Liver (tissue), 8 donors: ENCODE measurements at regions not wholly inside any gene's neighbourhood (a gene's known extent, or its start where the extent isn't known, plus 50 kb on each side); places are given as distances from the start of the nearest gene placed in this dataset.

Experiments
- DNase-seq: peaks from one replicate; pipeline ENCODE4 v3.0.0-alpha.2; 2017; ENCODE audit warnings: low spot score
- H3K27ac ChIP-seq, 2 donors: one replicate each; pipeline ENCODE4 v1.7.0; 2013; ENCODE audit warnings: inconsistent platforms in 2 of 2, low read length in 2 of 2, control low read depth in 1 of 2, low read depth in 1 of 2, mild to moderate bottlenecking in 1 of 2
- H3K27me3 ChIP-seq, 4 donors: one replicate each; pipeline versions ENCODE4 v1.6.1 to v1.7.0; 2013; ENCODE audit warnings: low read length in 3 of 4, inconsistent platforms in 1 of 4, mild to moderate bottlenecking in 1 of 4, moderate library complexity in 1 of 4; ENCODE audit not compliant: control insufficient read depth in 4 of 4, insufficient read depth in 4 of 4
- H3K36me3 ChIP-seq, 4 donors: one replicate each; pipeline versions ENCODE4 v1.6.1 to v1.7.0; 2013; ENCODE audit warnings: low read length in 3 of 4, mild to moderate bottlenecking in 3 of 4, low read depth in 1 of 4, moderate library complexity in 1 of 4; ENCODE audit not compliant: control insufficient read depth in 4 of 4, insufficient read depth in 3 of 4
- H3K4me1 ChIP-seq, 4 donors: one replicate each; pipeline versions ENCODE4 v1.6.1 to v1.7.0; 2013; ENCODE audit warnings: low read length in 3 of 4, mild to moderate bottlenecking in 3 of 4, moderate library complexity in 1 of 4; ENCODE audit not compliant: control insufficient read depth in 4 of 4, insufficient read depth in 4 of 4
- H3K4me3 ChIP-seq, 3 donors: one replicate each; pipeline versions ENCODE4 v1.6.1 to v1.7.0; 2013; ENCODE audit warnings: low read length in 3 of 3, control low read depth in 1 of 3, low read depth in 1 of 3, mild to moderate bottlenecking in 1 of 3
- H3K9ac ChIP-seq, 2 donors: one replicate each; pipeline ENCODE4 v1.7.0; 2013; ENCODE audit warnings: low read length in 2 of 2, mild to moderate bottlenecking in 2 of 2, moderate library complexity in 2 of 2, control low read depth in 1 of 2, low read depth in 1 of 2
- H3K9me3 ChIP-seq, 4 donors: one replicate each; pipeline versions ENCODE4 v1.6.1 to v1.7.0; 2013; ENCODE audit warnings: low read length in 3 of 4; ENCODE audit not compliant: control insufficient read depth in 4 of 4
- ATF3 ChIP-seq: IDR thresholded peaks from 2 replicates; pipeline ENCODE4 v1.6.1; 2016; ENCODE audit warnings: antibody characterized with exemption
- CTCF ChIP-seq: fragments of 150-350 bp; IDR thresholded peaks from 2 replicates; pipeline ENCODE4 v1.5.1; 2017; ENCODE audit warnings: improper control_type of control experiment, low read depth, low read length; ENCODE audit not compliant: missing input control
- EGR1 ChIP-seq, 2 donors: IDR thresholded peaks; 2 replicates each; pipeline ENCODE4 v1.6.1; 2016 to 2018; ENCODE audit warnings: antibody characterized with exemption in 2 of 2, low read depth in 2 of 2
- FOXA1 ChIP-seq: IDR thresholded peaks from 2 replicates; pipeline ENCODE4 v1.6.1; 2016; ENCODE audit warnings: antibody characterized with exemption
- FOXA2 ChIP-seq: IDR thresholded peaks from 2 replicates; pipeline ENCODE4 v1.6.1; 2016; ENCODE audit warnings: antibody characterized with exemption
- GABPA ChIP-seq, 2 donors: IDR thresholded peaks in 1 of 2; conservative IDR thresholded peaks in 1 of 2; 2 replicates each; pipeline ENCODE4 v1.6.1; 2016; ENCODE audit warnings: antibody characterized with exemption in 2 of 2, mild to moderate bottlenecking in 1 of 2, moderate library complexity in 1 of 2
- HNF4A ChIP-seq, 2 donors: conservative IDR thresholded peaks; 2 replicates each; pipeline ENCODE4 v1.6.1; 2016; ENCODE audit warnings: antibody characterized with exemption in 2 of 2, mild to moderate bottlenecking in 2 of 2
- HNF4G ChIP-seq: IDR thresholded peaks from 2 replicates; pipeline ENCODE4 v1.6.1; 2016; ENCODE audit warnings: antibody characterized with exemption
- JUND ChIP-seq, 2 donors: IDR thresholded peaks; 2 replicates each; pipeline ENCODE4 v1.6.1; 2016; ENCODE audit warnings: antibody characterized with exemption in 2 of 2
- MAX ChIP-seq: IDR thresholded peaks from 2 replicates; pipeline ENCODE4 v1.6.1; 2016; ENCODE audit warnings: antibody characterized with exemption
- NR2F2 ChIP-seq: IDR thresholded peaks from 2 replicates; pipeline ENCODE4 v1.6.1; 2016; ENCODE audit warnings: antibody characterized with exemption
- RAD21 ChIP-seq, 2 donors: IDR thresholded peaks; 2 replicates each; pipeline ENCODE4 v1.6.1; 2016; ENCODE audit warnings: antibody characterized with exemption in 2 of 2, mild to moderate bottlenecking in 2 of 2
- REST ChIP-seq: IDR thresholded peaks from 2 replicates; pipeline ENCODE4 v1.6.1; 2016; ENCODE audit warnings: antibody characterized with exemption, mild to moderate bottlenecking
- RXRA ChIP-seq, 2 donors: IDR thresholded peaks; 2 replicates each; pipeline ENCODE4 v1.6.1; 2017 to 2018; ENCODE audit warnings: antibody characterized with exemption in 2 of 2, mild to moderate bottlenecking in 1 of 2
- SP1 ChIP-seq: IDR thresholded peaks from 2 replicates; pipeline ENCODE4 v1.6.1; 2018; ENCODE audit warnings: antibody characterized with exemption, mild to moderate bottlenecking
- TAF1 ChIP-seq: conservative IDR thresholded peaks from 2 replicates; pipeline ENCODE4 v1.6.1; 2016; ENCODE audit warnings: antibody characterized with exemption, mild to moderate bottlenecking
- YY1 ChIP-seq: IDR thresholded peaks from 2 replicates; pipeline ENCODE4 v1.6.1; 2016; ENCODE audit warnings: antibody characterized with exemption, mild to moderate bottlenecking
- ZBTB33 ChIP-seq: IDR thresholded peaks from 2 replicates; pipeline ENCODE4 v1.6.1; 2016; ENCODE audit warnings: antibody characterized with exemption
- WGBS: extraction: QIAGEN DNeasy Blood & Tissue Kit; methylation state at CpG from one replicate; pipeline ENCODE4 v1.1.7; 2013; 5-methylcytosine and 5-hydroxymethylcytosine counted together
- donor health status: healthy.
- donor health status: healthy.
- donor health status: healthy.
- donor health status: healthy.
- donor health status: healthy.

- DNase-seq, result no peak
- Histone ChIP-seq H3K4me3 (no peak overlapping the region), H3K27me3 (peaks cover 0 to 3% (median 0%) of the 10 kb centered on the region in 4 donors), H3K9me3 (no peaks in the 10 kb centered on the region), H3K4me1 (no peaks in the 10 kb centered on the region), H3K9ac (no peak overlapping the region), H3K27ac (no peak overlapping the region), H3K36me3 (no peaks in the 10 kb centered on the region)
- 55% methylated on average over 1 of the region's 1 CpG for WGBS
- TF ChIP-seq REST, result no peak
- TF ChIP-seq ATF3, result no peak
- no peak for TF ChIP-seq JUND (IDR thresholded peaks at IDR 0.05)
- TF ChIP-seq FOXA2, result no peak
- no peak for TF ChIP-seq NR2F2
- TF ChIP-seq RAD21 (IDR thresholded peaks at IDR 0.05), result no peak
- no peak for TF ChIP-seq EGR1 (IDR thresholded peaks at IDR 0.05; ENCODE audit: low read depth in 2 of 2)
- no peak for TF ChIP-seq RXRA (IDR thresholded peaks at IDR 0.05)
- TF ChIP-seq HNF4A (conservative IDR thresholded peaks at IDR 0.05), result no peak
- no peak for TF ChIP-seq TAF1
- no peak for TF ChIP-seq FOXA1
- no peak for TF ChIP-seq HNF4G
- TF ChIP-seq CTCF, result no peak
- no peak for TF ChIP-seq MAX
- TF ChIP-seq SP1, result no peak
Observed at GRCh38 chr4:135354876-135355275, 1153.3 kb upstream of the PABPC4L start.

- H3K4me3 ChIP-seq, result no peak overlapping the region
- no peak for DNase-seq
- WGBS, result 72% methylated on average over 3 of the region's 3 CpGs
- TF ChIP-seq JUND (IDR thresholded peaks at IDR 0.05), result no peak
- TF ChIP-seq MAX, result no peak
- TF ChIP-seq GABPA (IDR thresholded peaks at IDR 0.05 in 1 of 2, conservative IDR thresholded peaks at IDR 0.05 in 1 of 2), result no peak
- TF ChIP-seq EGR1 (IDR thresholded peaks at IDR 0.05; ENCODE audit: low read depth in 2 of 2), result no peak
- no peak for TF ChIP-seq REST
- no peak for TF ChIP-seq TAF1
- TF ChIP-seq YY1, result no peak
- TF ChIP-seq FOXA2, result no peak
- TF ChIP-seq NR2F2, result no peak
- no peak for TF ChIP-seq FOXA1
- no peak for TF ChIP-seq ATF3
- TF ChIP-seq ZBTB33, result no peak
- TF ChIP-seq SP1, result no peak
- no peak for TF ChIP-seq RAD21 (IDR thresholded peaks at IDR 0.05)
Observed at GRCh38 chr4:135353008-135353407, 1151.4 kb upstream of the PABPC4L start.

More at GRCh38 chr4:135353008-135353407, 1151.4 kb upstream of the PABPC4L start:
- Histone ChIP-seq H3K27ac (no peak overlapping the region), H3K9me3 (no peaks in the 10 kb centered on the region), H3K36me3 (no peaks in the 10 kb centered on the region), H3K27me3 (peaks cover 0 to 3% (median 0%) of the 10 kb centered on the region in 4 donors), H3K9ac (no peak overlapping the region), H3K4me1 (no peaks in the 10 kb centered on the region)
